Naive thymus-derived CD4-positive, alpha-beta T cell (primary cell): ENCODE measurements at regions not wholly inside any gene's neighbourhood (a gene's known extent, or its start where the extent isn't known, plus 50 kb on each side); places are given as distances from the start of the nearest gene placed in this dataset.
A peak's percentile ranks its signal among the peaks of the same experiment; 100 is the strongest.

Source experiments
- ATAC-seq: fragments of 150-1000 bp; cut with Tn5 transposase; 2 replicates; pipeline ENCODE4 v1.10.0; 2021; ENCODE audit warnings: mild to moderate bottlenecking, moderate library complexity
- CTCF ChIA-PET: fragments of 350-600 bp; sonication (Branson Sonifier 250); formaldehyde crosslinking; loops from one replicate; lab custom pipeline; 2021; ENCODE audit warnings: antibody characterized with exemption; lab: Charles Lee
- POLR2A ChIA-PET: fragments of 350-600 bp; sonication (Branson Sonifier 250); formaldehyde crosslinking; loops from one replicate; lab custom pipeline; 2021; ENCODE audit warnings: antibody characterized with exemption, inconsistent platforms; lab: Charles Lee
- DNase-seq, 9 donors: peaks; one replicate each; pipeline versions ENCODE4 v3.0.0 to v3.0.0-alpha.2; 2020 to 2022; ENCODE audit warnings: mixed read lengths in 1 of 9
- H3K27ac ChIP-seq: one replicate; pipeline ENCODE4 v1.7.0; 2013; ENCODE audit warnings: mild to moderate bottlenecking, low read depth, low read length, moderate library complexity
- H3K27me3 ChIP-seq, 2 donors: one replicate each; pipeline ENCODE4 v1.7.0; 2013; ENCODE audit warnings: low read length in 2 of 2, mild to moderate bottlenecking in 2 of 2, moderate library complexity in 2 of 2; ENCODE audit not compliant: control insufficient read depth in 2 of 2, insufficient read depth in 2 of 2
- H3K36me3 ChIP-seq, 3 experiments: 1 replicate in 2 of 3; 2 replicates in 1 of 3; pipeline ENCODE4 v1.7.0; 2013; ENCODE audit warnings: low read length in 3 of 3, mild to moderate bottlenecking in 3 of 3, moderate library complexity in 1 of 3; ENCODE audit not compliant: insufficient read depth in 3 of 3, control insufficient read depth in 2 of 3
- H3K4me1 ChIP-seq, 2 donors: one replicate each; pipeline ENCODE4 v1.7.0; 2013; ENCODE audit warnings: low read length in 2 of 2, mild to moderate bottlenecking in 2 of 2, moderate library complexity in 1 of 2; ENCODE audit not compliant: control insufficient read depth in 2 of 2, insufficient read depth in 2 of 2
- H3K4me3 ChIP-seq: 2 replicates; pipeline ENCODE4 v1.7.0; 2013; ENCODE audit warnings: mild to moderate bottlenecking, low read length
- H3K9me3 ChIP-seq, 3 experiments: 1 replicate in 2 of 3; 2 replicates in 1 of 3; pipeline ENCODE4 v1.7.0; 2013; ENCODE audit warnings: low read length in 3 of 3; ENCODE audit not compliant: control insufficient read depth in 2 of 3
- H3K27ac Mint-ChIP-seq, 9 donors: one replicate each; pipeline ENCODE4 v1.8.0; 2020 to 2022; ENCODE audit warnings: mixed read lengths in 9 of 9, mild to moderate bottlenecking in 8 of 9, moderate library complexity in 5 of 9, inconsistent platforms in 2 of 9
- H3K27me3 Mint-ChIP-seq, 5 donors: one replicate each; pipeline ENCODE4 v1.8.0; 2021 to 2022; ENCODE audit warnings: mixed read lengths in 5 of 5, mild to moderate bottlenecking in 1 of 5
- H3K36me3 Mint-ChIP-seq, 5 donors: one replicate each; pipeline ENCODE4 v1.8.0; 2020 to 2022; ENCODE audit warnings: mixed read lengths in 5 of 5, mild to moderate bottlenecking in 3 of 5, inconsistent platforms in 1 of 5
- H3K4me1 Mint-ChIP-seq, 7 donors: one replicate each; pipeline ENCODE4 v1.8.0; 2020 to 2022; ENCODE audit warnings: mixed read lengths in 7 of 7, mild to moderate bottlenecking in 3 of 7, inconsistent platforms in 1 of 7
- H3K4me3 Mint-ChIP-seq, 10 donors: one replicate each; pipeline ENCODE4 v1.8.0; 2020 to 2022; ENCODE audit warnings: mild to moderate bottlenecking in 10 of 10, mixed read lengths in 10 of 10, moderate library complexity in 6 of 10, inconsistent platforms in 2 of 10
- H3K9me3 Mint-ChIP-seq, 11 donors: one replicate each; pipeline ENCODE4 v1.8.0; 2020 to 2022; ENCODE audit warnings: mixed read lengths in 11 of 11, mild to moderate bottlenecking in 4 of 11, inconsistent platforms in 1 of 11, moderate library complexity in 1 of 11
- intact Hi-C, 2 donors: fragments of 100-400 bp; cut with micrococcal nuclease; formaldehyde crosslinking; loops; one replicate each; pipeline ENCODE4 v1.15.1; 2023

DNA sequence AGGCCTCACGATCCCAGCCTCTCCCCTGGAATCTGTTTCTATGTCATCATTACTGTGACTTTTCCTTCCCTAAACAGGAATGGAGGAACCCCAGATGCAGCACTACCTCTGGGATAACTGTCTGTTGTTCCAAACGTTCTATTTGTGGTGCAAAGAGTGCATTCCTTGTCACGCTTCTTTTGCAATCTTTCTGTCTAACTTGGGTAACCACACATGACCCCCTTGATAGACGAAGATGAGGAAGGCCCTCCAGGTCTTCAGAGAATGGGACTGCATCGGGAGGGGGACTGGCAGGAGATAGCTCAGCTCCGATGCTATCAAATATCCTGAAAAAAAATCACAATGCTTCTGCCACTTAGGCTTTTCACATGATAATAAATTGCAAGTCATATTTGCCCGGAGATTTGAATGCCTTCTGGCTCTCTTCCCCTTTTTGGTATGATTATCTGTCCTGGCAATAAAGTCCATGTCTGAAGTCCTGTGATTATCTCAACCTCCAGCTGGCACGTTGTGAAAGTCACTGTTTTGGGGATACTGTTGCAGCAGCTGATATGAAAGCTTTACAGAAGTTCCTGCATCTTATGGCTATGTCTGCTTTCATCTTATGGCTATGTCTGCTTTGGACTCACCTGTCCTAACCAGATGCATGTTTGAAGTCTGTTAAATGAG, 148.7 kb upstream of the LMO4 start:
- no peaks in the 10 kb centered on the region for H3K4me1 Mint-ChIP-seq
- H3K4me3 Mint-ChIP-seq = no peak overlapping the region
- H3K36me3 Mint-ChIP-seq = peaks cover 0 to 4% (median 0%) of the 10 kb centered on the region in 5 donors
- DNase-seq (no peak), ATAC-seq (peak; percentile 50)
- peaks cover 0 to 2% (median 0%) of the 10 kb centered on the region in 11 donors for H3K9me3 Mint-ChIP-seq
- H3K27me3 Mint-ChIP-seq = peaks cover 16 to 50% (median 20%) of the 10 kb centered on the region in 5 donors
- Histone ChIP-seq H3K36me3 (no peaks in the 10 kb centered on the region), H3K4me1 (no peaks in the 10 kb centered on the region), H3K9me3 (no peaks in the 10 kb centered on the region), H3K4me3 (no peak overlapping the region), H3K27ac (no peak overlapping the region), H3K27me3 (no peaks in the 10 kb centered on the region)
- POLR2A ChIA-PET = no interaction called here
- CTCF ChIA-PET = no interaction called here
- intact Hi-C loops = no loop called here
- H3K27ac Mint-ChIP-seq = no peak overlapping the region

DNA sequence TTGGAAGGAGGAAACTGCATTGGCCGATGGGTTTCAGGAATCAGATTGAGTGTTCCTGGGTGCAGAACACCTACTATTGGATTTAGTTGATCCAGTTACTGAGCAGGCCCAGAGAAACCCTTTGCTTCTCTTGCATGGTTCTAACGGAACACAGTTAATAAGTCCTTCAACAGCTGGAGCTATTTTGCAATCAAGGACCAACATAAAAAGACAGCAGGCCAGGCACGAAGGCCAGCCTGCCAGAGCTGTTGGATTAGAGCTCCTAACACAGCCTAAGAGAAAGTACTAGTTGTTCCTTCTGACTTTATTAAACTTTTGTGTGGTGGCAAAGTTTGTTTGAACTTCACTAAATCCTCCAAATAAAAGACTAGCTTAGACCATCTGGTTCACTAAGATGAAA, 148.0 kb upstream of the LMO4 start:
- peaks cover 0 to 4% (median 0%) of the 10 kb centered on the region in 5 donors for H3K36me3 Mint-ChIP-seq

DNA sequence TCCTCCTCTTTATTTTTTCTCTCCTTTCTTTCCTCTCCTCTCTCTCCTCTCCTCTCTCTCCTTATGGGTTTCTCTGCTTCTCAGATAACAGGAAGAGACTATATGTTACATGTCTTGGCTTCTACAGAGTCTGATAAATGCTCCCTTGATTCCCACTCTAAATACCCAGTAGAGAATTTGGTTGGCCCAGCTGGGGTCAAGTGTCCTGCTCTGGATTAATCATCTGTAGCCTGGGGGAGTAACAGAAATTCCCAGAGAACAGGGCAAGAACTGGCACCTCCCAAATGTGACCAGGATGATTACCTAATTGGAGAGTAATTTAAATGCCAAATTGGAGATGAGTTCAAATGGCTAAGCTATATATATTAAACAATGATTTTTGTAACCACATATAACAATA, 146.1 kb upstream of the LMO4 start:
- Histone ChIP-seq H3K9me3 (no peaks in the 10 kb centered on the region), H3K36me3 (no peaks in the 10 kb centered on the region), H3K27ac (no peak overlapping the region), H3K4me1 (no peaks in the 10 kb centered on the region), H3K4me3 (no peak overlapping the region), H3K27me3 (no peaks in the 10 kb centered on the region)
- peaks cover 0 to 4% (median 0%) of the 10 kb centered on the region in 5 donors for H3K36me3 Mint-ChIP-seq
- no peak overlapping the region for H3K27ac Mint-ChIP-seq
- ChIA-PET CTCF (no interaction called here), POLR2A (no interaction called here)
- H3K27me3 Mint-ChIP-seq = peaks cover 16 to 42% (median 31%) of the 10 kb centered on the region in 5 donors
- DNase-seq (no peak), ATAC-seq (no peak)
- no peaks in the 10 kb centered on the region for H3K4me1 Mint-ChIP-seq
- intact Hi-C loops = no loop called here
- H3K4me3 Mint-ChIP-seq = no peak overlapping the region
- peaks cover 0 to 1% (median 0%) of the 10 kb centered on the region in 11 donors for H3K9me3 Mint-ChIP-seq

More for the DNA sequence above, 148.0 kb upstream of the LMO4 start:
- no peak for DNase-seq
- no peak overlapping the region for H3K27ac ChIP-seq
- Mint-ChIP-seq H3K27ac (no peak overlapping the region), H3K9me3 (peaks cover 0 to 1% (median 0%) of the 10 kb centered on the region in 11 donors), H3K4me3 (no peak overlapping the region), H3K4me1 (no peaks in the 10 kb centered on the region), H3K27me3 (peaks cover 16 to 52% (median 23%) of the 10 kb centered on the region in 5 donors)
- H3K4me1 ChIP-seq = no peaks in the 10 kb centered on the region
- POLR2A ChIA-PET = no interaction called here
- intact Hi-C loops = no loop called here
- H3K36me3 ChIP-seq = no peaks in the 10 kb centered on the region
- no peaks in the 10 kb centered on the region for H3K27me3 ChIP-seq
- ATAC-seq = no peak
- H3K9me3 ChIP-seq = no peaks in the 10 kb centered on the region
- CTCF ChIA-PET = no interaction called here
- H3K4me3 ChIP-seq = no peak overlapping the region

DNA sequence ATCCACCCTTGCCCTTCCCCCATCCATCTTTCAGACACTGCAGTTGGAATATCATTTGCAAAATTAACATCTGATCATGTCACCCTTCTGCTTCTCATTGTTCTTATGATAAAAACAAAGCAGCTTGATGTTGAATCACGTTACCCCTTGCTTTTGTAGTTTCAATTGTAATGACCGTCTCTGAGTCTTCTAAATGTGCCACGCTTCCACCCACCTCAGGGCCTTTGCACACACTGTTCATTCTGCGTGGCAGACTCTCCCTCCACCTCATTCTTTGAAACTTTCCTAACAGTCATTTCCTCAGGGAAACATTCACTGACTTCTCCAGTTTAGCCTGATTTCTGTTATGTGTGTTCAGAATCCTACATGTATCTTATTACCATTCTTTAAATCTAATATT, 143.6 kb upstream of the LMO4 start:
- H3K4me3 ChIP-seq = no peak overlapping the region
- H3K4me1 ChIP-seq = no peaks in the 10 kb centered on the region
- intact Hi-C loops = no loop called here

DNA sequence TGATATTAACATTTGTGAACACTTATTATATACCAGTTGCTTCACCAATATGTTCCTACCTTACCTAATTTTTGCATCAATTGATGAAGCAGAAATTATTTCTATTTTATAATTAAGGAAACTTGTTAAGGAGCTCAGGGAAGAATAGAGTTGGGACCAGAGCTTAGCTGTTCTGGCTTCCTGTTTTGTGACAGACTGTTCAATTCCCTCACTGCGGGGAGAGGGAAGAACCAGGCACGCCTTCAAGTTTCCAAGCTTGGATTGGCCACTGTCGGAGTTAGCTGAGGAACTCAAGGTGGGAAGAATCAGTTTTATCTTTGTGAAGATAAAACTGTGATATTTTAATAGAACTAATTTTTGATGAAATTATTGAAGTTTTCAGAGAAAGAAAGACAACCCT, 142.3 kb upstream of the LMO4 start:
- H3K27me3 ChIP-seq = no peaks in the 10 kb centered on the region
- Mint-ChIP-seq H3K27ac (no peak overlapping the region), H3K4me1 (no peaks in the 10 kb centered on the region), H3K27me3 (peaks cover 12 to 41% (median 37%) of the 10 kb centered on the region in 5 donors), H3K4me3 (no peak overlapping the region), H3K36me3 (peaks cover 0 to 4% (median 0%) of the 10 kb centered on the region in 5 donors), H3K9me3 (peaks cover 0 to 1% (median 0%) of the 10 kb centered on the region in 11 donors)
- no peaks in the 10 kb centered on the region for H3K36me3 ChIP-seq
- H3K4me3 ChIP-seq = no peak overlapping the region
- intact Hi-C loops = no loop called here
- H3K9me3 ChIP-seq = no peaks in the 10 kb centered on the region
- POLR2A ChIA-PET = no interaction called here
- DNase-seq (no peak), ATAC-seq (no peak)
- no peak overlapping the region for H3K27ac ChIP-seq
- CTCF ChIA-PET = no interaction called here
- H3K4me1 ChIP-seq = no peaks in the 10 kb centered on the region

More for the DNA sequence above, 143.6 kb upstream of the LMO4 start:
- Histone ChIP-seq H3K9me3 (no peaks in the 10 kb centered on the region), H3K27me3 (no peaks in the 10 kb centered on the region), H3K27ac (no peak overlapping the region), H3K36me3 (no peaks in the 10 kb centered on the region)
- Mint-ChIP-seq H3K27me3 (peaks cover 18 to 37% (median 31%) of the 10 kb centered on the region in 5 donors), H3K4me1 (no peaks in the 10 kb centered on the region), H3K27ac (no peak overlapping the region), H3K9me3 (peaks cover 0 to 1% (median 0%) of the 10 kb centered on the region in 11 donors), H3K4me3 (no peak overlapping the region), H3K36me3 (peaks cover 0 to 4% (median 0%) of the 10 kb centered on the region in 5 donors)
- no peak for DNase-seq
- CTCF ChIA-PET = no interaction called here
- no peak for ATAC-seq
- POLR2A ChIA-PET = no interaction called here

DNA sequence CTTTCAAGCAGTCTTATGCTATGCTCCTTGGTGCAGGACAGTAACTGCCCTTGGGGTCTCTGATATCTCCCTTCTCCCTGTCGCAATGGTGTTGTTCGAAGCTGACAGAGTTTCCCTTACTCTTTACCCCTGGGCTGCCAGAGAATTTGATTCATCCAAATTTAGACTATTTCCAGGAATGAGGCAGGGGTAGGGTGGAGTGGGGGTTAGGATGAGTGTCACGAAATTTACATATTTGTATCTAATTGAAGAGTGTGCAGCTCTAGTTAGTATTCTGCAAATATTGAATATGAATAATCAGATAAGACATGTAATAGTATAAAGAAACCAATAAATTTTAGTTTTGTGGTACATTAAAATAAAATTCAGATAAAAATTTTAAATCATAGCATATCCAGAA, 140.0 kb upstream of the LMO4 start:
- H3K4me1 ChIP-seq = no peaks in the 10 kb centered on the region
- H3K27me3 ChIP-seq = no peaks in the 10 kb centered on the region
- intact Hi-C loops = no loop called here
- no peak overlapping the region for H3K27ac ChIP-seq
- CTCF ChIA-PET = no interaction called here
- H3K9me3 ChIP-seq = no peaks in the 10 kb centered on the region
- H3K4me3 Mint-ChIP-seq = no peak overlapping the region
- DNase-seq = no peak
- peaks cover 12 to 40% (median 32%) of the 10 kb centered on the region in 5 donors for H3K27me3 Mint-ChIP-seq
- H3K4me1 Mint-ChIP-seq = no peaks in the 10 kb centered on the region
- no peaks in the 10 kb centered on the region for H3K36me3 ChIP-seq
- no peak for ATAC-seq
- H3K9me3 Mint-ChIP-seq = no peaks in the 10 kb centered on the region
- no peak overlapping the region for H3K27ac Mint-ChIP-seq
- no peak overlapping the region for H3K4me3 ChIP-seq
- POLR2A ChIA-PET = interaction anchor here (0.6 to 1.2 kb wide), 2 partner anchors 39 to 217 kb away, joined by 3 to 4 read pairs; no protein-coding TSS in a partner anchor
- H3K36me3 Mint-ChIP-seq = no peaks in the 10 kb centered on the region

DNA sequence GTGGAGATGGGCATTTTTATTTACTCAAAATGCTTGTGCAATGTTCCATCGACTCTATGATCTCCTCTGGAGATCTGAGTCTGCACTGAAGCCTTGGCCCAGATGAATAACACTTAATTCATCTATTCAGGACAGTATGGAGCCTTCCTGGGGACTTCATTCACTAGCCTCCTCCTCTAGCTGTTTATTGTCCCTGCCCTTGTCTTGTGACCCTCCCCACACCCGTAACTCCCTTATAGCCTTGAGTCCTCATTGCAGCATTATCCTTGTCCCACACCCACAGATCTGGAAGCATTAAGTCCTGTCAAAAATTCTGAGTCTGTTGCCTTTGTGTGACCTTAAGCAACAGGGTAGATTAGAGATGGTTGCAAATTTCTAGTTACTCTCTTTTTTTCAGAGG, 138.3 kb upstream of the LMO4 start:
- Histone ChIP-seq H3K27me3 (no peaks in the 10 kb centered on the region), H3K9me3 (no peaks in the 10 kb centered on the region), H3K4me3 (no peak overlapping the region), H3K27ac (no peak overlapping the region), H3K4me1 (no peaks in the 10 kb centered on the region), H3K36me3 (no peaks in the 10 kb centered on the region)
- intact Hi-C loops = no loop called here
- CTCF ChIA-PET = no interaction called here
- Mint-ChIP-seq H3K4me3 (no peak overlapping the region), H3K9me3 (peaks cover 0 to 13% (median 4%) of the 10 kb centered on the region in 11 donors), H3K36me3 (no peaks in the 10 kb centered on the region), H3K4me1 (peaks cover 0 to 1% (median 0%) of the 10 kb centered on the region in 7 donors), H3K27ac (no peak overlapping the region), H3K27me3 (peaks cover 10 to 31% (median 15%) of the 10 kb centered on the region in 5 donors)
- POLR2A ChIA-PET = no interaction called here
- DNase-seq (no peak), ATAC-seq (no peak)
